ENCODE measurements at regions not wholly inside any gene's neighbourhood (a gene's known extent, or its start where the extent isn't known, plus 50 kb on each side); places are given as distances from the start of the nearest gene placed in this dataset.
"Not testable (repeated sequence)": the region's sequence is repeated elsewhere in the genome, so short reads cannot be mapped to it uniquely, and the experiment has no call there.

DNA sequence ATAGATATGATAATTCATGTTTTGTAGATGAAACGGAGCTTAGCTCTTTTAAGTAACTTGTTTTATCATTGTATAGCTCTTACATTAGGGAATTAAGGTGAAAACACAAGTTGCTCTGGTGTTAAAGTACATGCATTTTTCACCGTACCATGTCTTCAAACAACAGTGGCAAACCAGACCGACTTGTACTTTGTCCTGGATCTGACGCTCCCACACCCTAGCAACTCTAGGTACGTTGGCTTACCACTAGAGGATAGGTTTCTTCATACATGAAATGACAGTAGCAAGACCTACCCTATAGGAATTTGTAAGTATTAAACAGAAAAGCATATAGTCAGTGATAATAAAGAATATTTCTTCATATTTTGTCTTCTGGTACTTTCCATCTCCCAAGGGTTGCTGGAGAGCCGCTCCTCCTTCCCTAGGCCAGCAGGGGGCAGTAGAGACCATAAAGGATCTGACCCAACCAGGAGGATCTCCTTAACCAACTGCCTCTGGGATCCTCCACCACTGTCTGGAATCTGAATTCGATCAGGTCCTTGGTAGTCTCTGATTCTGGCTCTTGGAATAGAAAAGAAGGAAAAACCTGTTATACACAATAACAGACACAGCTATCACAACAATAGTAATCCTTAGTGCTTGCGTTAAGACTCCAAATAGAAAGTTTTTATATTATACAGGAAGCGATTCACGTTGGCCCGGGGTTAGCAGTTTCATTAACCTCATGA lies 136.7 kb downstream of the CAVIN4 start:
- DNase-seq = peak in 1 of 2 donors; percentile 14

DNA sequence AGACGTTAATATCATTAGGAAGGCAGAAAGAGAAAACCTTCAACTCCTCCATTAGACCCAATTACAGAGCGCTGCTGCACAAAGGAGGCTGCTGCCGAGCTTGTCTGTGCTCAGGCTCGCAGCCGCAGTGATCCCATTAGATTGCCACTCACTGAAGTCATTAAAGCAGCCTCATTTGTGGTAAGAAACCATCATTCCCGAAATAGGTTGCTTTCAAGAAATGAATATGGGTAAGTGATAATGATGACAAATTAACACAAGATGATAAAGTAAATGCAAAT lies 137.2 kb downstream of the CAVIN4 start:
- no peak for DNase-seq

DNA sequence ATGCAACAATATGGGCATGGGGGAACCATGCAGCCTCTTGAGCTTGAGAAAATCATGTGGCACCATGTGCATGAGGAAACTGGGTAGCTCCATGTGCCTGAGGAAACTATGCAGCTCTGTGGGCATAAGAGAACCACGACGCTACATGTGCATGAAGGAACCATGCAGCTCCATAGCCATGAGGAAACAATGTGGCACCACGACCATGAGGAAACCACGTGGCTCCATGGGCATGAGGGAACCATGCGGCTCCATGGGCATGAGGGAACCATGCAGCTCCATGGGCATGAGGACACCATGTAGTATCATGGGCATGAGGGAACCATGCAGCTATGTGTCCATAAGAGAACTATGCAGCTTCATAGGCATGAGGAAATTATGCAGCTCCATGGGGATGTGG lies 140.8 kb downstream of the CAVIN4 start:
- DNase-seq = no peak

DNA sequence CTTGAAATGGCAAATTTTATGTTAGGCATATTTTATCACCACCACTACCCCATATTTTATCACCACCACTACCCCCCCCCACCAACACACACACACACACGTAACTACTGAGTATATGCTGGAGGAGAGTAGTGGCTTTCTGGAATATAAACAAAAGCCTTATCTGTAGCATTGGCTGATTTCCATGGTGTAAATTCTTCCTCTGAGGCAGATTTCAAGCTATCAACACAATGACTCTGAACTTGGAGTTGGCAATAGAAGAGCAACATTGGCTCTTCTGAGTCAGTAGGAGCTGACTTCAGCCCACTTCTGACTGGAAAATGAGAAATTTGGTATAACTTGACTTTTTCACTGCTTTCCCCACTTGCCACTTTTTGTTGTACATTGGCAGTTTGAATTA lies 143.0 kb downstream of the CAVIN4 start:
- DNase-seq = no peak

DNA sequence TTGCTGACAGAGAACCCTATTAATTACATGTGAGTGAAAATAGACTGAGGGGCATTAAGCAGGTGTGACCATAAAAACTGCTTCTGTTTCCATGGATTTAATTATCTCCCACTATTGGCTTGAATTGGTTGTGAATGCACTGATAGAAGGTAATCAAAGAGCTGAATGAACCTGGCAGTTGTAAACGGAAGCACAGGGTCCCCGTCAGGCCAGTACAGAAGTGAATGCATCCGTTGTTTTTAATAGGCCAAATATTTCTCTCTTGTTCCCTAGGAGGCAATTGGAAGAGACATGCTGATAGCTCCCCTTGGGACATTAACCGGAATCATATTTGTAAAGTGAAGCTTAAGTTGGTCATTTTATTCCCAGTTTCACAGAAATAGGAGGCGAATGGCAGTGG lies 147.0 kb downstream of the CAVIN4 start:
- DNase-seq = no peak

DNA sequence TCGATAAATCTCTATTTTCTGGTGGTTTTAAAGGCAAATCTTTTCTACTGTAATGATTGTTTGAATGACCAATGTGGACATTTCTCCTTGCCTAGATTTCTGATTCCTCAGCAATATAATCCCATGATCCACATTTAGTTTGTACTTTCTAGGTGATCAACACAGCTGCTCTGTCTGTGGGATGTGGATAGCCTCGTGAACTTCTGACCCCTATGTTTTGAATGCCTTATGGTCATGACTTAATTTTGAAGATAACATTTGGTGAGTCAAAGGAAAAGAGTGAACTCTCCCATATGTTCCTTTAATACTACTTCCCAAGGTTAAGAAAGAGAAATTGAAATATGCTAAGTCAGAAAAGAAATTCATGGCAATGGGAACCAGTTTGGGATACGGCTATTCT lies 147.5 kb downstream of the CAVIN4 start:
- no peak for DNase-seq

DNA sequence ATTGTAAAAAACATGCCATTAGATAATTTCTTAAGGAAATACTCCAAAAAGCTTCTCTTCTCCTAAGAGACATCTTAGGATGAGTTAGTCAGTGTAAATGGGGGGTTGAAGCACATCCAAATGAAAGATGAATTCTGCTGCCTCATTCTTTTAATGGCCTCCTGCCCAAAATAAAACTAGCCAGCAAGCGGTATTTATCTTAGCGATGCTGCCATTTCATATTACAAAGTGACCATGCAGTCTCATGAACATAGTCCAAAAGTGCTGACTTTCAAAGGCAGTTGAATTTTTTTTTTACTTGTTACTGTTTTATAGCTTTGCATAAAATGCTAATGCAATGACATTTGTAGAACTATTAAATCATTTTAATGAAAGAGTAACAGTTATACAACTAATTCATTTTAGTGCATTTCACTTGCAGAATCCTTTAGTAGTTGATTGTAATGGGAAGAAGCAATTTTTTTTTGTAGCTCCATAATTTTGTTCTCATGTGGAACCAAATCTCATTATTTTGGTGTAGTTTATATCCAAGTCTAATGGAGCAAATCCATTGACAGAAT lies 151.5 kb downstream of the CAVIN4 start:
- no peak for DNase-seq

DNA sequence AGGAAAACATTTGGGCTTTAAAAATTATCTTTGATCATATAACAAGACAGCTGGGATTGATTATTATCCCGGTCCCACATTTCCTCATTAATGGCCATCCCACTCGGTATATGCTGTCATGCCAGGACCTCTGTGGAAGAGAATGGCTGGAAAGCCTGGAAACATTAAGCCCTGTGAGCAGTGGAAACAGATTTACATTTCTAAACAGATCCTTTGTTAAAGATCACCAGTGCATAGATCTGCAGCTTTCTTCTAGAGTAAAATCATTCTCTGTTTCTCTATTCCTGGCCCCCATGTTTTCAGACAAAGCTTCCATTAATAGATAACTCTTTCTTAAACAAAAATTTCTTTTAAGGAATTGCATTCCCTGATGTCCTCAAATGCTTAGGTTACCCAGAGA lies 152.2 kb downstream of the CAVIN4 start:
- DNase-seq = no peak

DNA sequence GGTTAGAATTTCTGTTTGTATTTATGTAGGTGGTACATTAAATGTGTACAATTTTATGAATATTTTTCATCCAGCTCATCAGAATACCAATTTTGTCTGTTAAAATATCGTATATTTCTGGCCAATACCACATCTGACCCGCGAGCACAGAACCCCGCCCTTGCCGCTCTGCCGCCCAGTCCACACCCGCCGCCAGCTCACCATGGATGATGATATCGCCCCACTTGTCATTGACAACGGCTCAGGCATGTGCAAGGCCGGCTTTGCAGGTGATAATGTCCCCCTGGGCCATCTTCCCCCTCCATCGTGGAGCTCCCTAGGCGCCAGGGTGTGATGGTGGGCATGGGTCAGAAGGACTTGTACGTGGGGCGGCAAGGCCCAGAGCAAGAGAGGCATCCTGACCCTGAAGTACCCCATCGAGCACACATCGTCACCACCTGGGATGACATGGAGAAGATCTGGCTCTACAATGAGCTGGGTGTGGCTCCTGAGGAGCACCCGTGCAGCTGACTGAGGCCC lies 153.2 kb downstream of the CAVIN4 start:
- no peak for DNase-seq

DNA sequence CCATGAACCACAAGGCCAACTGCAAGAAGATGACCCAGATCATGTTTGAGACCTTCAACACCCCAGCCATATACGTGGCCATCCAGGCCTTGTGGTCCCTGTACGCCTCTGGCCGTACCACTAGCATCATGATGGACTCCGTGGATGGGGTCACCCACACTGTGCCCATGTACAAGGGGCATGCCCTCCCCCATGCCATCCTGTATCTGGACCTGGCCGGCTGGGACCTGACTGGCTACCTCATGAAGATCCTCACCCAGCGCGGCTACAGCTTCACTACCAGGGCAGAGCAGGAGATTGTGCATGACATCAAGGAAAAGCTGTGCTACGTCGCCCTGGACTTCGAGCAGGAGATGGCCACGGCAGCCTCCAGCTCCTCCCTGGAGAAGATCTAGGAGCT lies 153.7 kb downstream of the CAVIN4 start:
- DNase-seq = no peak

DNA sequence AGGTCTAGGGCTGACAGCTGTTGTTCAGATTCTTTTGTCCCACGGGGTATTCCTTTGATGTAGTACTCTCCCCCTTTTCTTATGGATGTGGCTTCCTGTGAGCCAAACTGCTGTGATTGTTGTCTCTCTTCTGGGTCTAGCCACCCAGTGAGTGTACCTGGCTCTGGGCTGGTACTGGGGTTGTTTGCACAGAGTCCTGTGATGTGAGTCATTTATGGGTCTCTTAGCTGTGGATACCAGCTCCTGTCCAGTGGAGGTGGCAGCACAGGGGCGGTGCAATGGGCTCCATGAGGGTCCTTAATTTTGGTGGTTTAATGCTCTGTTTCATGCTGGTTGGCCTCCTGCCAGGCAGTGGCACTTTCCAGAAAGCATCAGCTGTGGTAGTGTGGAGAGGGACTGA lies 161.3 kb downstream of the CAVIN4 start:
- DNase-seq = no peak

DNA sequence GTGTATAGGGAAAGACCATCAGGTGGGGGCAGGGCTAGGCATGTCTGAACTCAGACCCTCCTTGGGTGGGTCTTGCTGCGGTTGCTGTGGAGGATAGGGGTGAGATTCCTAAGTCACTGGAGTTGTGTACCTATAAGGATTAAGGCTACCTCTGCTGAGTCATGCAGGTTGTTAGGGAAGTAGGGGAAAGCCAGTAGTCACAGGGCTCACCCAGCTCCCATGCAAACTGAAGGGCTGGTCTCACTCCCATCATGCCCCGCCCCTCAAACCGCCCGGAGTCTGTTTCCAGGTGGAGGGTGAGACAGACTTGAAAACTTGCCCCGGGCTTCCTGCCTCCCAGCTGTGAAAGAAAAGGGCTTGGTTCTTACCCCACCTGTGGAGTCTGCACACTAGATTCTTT lies 161.8 kb downstream of the CAVIN4 start:
- no peak for DNase-seq

DNA sequence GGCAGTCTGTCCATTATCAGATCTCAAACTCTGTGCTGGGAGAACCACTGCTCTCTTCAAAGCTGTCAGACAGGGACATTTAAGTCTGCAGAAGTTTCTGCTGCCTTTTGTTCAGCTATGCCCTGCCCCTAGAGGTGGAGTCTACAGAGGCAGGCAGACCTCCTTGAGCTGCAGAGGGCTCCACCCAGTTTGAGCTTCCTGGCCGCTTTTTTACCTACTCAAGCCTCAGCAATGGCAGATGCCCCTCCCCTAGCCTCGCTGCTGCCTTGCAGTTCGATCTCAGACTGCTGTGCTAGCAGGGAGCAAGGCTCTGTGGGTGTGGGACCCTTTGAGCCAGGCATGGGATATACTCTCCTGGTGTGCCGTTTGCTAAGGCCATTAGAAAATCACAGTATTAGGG lies 171.1 kb downstream of the CAVIN4 start:
- DNase-seq = not testable (repeated sequence)

DNA sequence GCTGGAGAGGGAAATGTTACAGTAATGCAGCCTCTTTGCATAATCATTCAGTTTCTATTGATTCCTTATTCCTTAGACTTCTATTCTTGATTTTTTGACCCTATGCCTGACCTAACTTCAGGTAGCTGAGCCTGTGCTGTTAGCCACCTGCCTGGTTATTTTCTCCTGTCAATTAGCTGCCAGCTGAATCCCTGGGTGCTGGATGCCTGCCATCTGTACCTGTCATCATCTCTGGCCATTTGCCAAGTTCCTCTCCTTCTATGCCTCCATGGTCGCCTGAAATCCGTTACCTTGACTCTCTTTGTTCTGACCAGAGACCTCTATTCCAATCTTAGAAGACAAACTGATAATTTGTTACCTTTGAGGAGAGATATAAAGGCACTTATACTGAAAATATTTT lies 178.3 kb downstream of the CAVIN4 start:
- DNase-seq = no peak

DNA sequence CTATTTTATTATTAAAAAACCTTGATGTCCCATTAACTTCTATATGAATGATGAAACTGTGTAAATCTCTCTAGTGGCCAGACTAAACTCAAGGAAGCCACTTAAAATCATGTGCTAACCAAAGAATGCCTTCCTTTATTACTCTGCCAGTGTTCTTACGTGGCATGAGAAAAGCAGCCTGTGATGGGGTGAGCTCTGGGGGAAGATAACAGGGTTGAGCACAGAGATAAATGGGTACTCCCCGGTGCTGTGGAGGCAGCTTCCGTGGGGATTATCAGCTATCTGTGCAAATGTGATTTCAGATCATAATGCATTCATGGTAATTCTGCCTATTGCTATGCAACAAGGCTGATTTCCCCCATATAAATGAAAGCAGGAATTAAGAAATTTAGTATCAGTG lies 181.3 kb downstream of the CAVIN4 start:
- no peak for DNase-seq

DNA sequence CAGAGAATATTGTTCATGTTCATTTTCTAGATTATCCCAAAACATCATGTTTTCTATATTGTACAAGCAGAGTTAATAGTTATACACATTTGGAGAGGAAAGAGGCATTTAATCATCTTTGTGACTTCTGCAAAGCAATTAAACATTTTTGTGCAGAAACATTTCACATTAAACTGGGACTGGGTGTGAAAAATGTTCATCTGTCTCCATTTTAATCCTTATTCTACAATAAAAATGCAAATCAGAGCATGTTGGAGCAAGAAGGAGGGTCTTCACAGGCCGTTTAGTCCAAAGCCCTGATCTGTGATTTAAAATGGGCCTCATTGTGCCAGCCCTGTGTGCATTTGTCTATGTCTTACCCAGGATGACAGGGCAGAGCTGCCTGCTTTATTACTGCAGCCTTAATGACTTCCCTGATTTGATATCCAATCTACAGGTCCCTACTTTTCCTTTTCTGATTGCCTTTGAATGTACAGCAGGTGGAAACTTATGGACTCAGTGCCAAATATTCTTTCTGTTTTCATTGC lies 183.5 kb downstream of the CAVIN4 start:
- no peak for DNase-seq

DNA sequence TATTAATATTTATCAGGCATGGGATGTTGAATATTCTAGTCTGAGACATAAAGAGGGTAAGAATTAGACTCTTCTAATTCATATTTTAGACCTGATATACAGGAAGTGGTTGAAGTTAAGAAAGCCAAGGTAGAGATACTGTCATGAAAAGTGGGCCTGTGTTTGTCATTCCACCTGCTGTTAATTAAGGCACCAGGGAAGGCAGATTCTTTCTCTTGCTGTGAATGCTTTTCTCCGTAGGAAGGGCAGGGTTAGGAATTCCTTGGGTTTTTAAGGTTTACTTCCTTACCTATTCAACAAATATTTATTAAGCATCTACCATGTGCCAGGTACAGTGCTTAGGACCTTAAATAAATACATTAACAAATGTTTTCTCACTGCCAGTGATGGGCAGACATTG lies 196.4 kb downstream of the CAVIN4 start:
- no peak for DNase-seq

DNA sequence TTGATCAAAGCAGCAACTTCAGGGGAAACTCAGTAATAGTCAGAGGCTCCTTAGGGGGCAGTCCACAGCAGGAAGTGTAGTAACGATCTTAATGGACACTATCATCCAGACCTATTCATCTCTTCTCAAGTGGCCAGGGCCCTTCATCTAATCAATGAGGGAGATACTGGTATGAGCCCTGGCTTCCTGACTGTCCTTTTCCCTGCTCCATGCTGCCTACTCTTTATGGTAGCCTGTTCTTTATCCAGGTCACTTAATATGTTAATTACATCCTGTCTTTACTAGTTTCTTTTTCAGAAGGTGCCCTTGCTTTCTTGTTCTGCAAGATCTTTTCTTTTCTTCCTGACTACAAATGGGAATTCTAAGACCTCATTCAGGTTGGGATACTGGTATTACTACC lies 197.1 kb downstream of the CAVIN4 start:
- DNase-seq = no peak

DNA sequence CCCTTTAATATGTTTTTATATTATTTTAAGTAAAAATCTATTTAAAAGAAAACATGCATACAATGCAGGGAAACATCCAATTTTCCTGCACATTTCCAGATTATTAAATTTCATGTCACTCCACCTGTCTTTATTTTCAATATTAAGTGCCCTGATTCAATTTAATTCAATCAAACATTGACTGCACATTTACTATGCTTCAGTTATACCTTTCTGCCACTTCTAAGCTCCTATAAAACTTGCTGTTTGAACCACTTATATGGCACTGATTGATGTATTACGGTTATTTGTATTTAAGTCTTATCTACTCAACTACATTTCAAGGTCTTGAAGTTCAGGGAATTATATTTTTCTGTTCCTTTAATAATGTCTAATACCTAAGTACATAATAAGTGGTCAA lies 198.0 kb downstream of the CAVIN4 start:
- DNase-seq = no peak

DNA sequence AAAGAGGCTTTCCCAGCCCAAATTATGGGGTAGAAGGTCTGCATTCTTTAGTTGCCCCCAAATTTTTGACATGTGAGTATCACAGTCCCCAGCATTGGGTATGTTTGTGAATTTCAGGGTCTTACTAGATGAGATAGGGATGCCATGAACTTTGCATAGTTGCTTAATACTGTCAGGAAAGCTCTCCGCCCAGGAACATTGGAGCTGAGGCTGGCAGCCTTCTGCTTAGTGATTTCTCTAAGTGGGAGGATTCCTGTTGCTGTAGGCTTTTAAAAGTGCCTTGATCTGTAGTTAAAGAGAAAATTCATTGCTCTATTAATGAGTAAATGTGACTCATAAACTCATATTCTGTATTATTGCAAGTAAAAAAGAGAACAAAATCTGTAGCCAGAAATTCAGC lies 206.9 kb downstream of the CAVIN4 start:
- no peak for DNase-seq

DNA sequence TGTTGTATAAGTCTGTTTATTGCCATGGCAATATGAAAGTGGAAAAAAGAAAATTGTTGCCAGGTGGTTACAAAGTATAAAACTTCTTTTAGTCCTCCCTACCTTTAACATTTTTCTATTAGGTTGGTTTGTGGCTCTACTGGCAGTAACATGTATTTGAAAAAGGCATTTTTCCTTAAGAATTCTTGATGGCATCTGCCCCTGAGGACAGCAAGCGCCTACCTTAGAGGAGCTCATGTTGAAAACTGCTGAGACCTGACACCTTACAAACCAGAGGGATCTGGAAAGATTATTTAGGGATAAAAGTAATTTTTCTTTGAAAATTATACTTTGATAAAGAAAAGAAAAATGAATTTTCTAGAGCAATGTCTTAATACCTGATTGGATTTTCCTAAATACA lies 208.1 kb downstream of the CAVIN4 start:
- no peak for DNase-seq

DNA sequence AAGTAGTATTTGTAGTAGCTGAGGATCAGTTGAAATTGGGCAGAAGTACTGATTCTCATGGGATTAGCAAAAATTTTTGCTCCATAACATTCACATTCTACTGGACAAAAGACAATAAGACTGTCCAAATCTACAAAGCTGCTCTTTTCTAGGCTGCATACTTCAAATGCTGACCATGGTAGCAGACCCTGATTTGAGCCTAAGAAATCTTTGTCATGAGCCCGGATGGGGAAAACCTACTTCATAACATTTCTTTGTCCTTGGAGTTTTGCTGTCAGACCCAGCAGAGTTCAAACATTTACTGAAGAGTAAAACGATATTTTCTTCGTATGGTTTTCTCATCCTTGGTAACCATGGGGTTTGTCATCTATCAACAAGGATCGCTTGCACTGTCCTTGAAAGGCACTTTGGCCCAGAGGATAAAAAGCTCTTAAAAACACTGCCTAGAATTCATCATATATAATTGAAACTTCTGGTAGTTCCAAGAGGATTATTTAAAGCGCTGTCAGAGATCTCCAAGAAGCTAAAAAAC lies 216.9 kb downstream of the CAVIN4 start:
- no peak for DNase-seq

DNA sequence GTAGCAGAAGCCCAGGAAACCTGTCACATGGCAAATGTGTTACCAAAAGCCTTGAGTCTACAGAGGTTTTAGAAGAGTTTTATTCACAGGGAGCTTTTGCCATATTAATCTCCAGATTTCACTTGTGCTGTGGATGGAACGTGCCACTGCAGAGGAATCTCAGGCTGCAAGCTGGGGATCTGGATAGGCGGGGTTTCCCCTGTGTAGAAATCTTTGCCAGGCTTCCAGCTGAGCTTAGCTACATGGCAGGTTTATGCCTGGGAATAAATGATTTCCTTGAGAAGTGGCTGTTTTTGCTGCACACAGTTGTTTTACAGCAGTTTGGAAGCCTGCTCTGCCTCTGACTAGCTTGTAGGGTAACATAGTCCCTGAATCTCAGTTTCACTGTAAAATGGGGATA lies 224.6 kb upstream of the PLPPR1 start:
- no peak for DNase-seq

DNA sequence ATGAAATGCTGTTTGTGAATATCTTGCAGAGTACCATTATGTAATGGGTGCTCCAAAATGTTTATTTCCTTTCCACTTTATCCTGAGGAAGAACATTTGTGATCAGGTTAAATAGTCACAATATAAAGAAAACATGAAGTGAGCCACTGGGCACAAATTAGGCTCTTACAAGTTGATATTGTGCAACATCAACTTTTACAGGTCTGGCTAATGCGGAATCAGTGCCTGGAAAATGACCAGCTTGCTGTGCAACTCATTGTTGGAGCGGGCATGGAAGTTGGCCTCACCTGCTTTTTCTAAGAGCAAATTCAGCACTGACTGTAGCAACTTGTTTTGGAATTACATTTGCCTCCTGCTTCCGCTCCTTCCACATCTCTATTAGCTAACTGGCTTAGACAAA lies 216.9 kb upstream of the PLPPR1 start:
- no peak for DNase-seq

DNA sequence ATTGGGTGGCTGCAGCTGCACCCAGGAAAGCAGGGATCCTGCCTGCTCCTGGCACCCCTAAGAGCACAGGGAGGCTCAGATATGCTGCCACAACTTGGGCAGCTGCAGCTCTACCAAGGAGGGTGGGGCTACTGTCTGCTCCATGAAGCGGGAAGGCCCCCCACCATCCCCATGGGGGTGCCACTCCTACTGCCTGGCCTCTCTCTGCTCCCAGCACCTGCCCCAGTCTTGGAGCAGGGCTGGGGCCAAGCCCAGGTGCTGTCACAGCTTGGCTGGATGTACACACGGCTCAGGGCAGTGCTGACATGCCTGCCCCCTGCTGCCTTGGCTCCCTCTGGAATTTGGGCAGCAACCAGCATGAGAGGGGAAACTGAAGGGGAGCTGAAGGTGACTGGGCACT lies 214.7 kb upstream of the PLPPR1 start:
- DNase-seq = no peak
